Endothelial cell of umbilical vein (primary cell): ENCODE measurements at regions not wholly inside any gene's neighbourhood (a gene's known extent, or its start where the extent isn't known, plus 50 kb on each side); places are given as distances from the start of the nearest gene placed in this dataset.

ENCODE experiments used
- BruUV-seq: library from RNA; stranded (reverse); fragments of 400-500 nt; replicated peaks from 2 replicates; lab custom pipeline; 2021; lab: Mats Ljungman, UMichigan
- CTCF ChIA-PET: fragments of 300-600, 350-600 bp; sonication (Branson Sonifier 250); formaldehyde crosslinking; loops from one replicate; lab custom pipeline; 2021; ENCODE audit warnings: antibody characterized with exemption, inconsistent platforms; lab: Charles Lee
- POLR2A ChIA-PET: fragments of 300-600, 350-600 bp; sonication (Branson Sonifier 250); formaldehyde crosslinking; loops from one replicate; lab custom pipeline; 2021; ENCODE audit warnings: antibody characterized with exemption, inconsistent platforms; lab: Charles Lee
- DNase-seq: peaks from one replicate; pipeline ENCODE4 v3.0.0-alpha.2; 2011; ENCODE audit warnings: low read depth, low spot score
- FAIRE-seq: peaks from 2 replicates; lab custom pipeline; 2011; peaks lifted over from hg19 to GRCh38; lab: Jason Lieb, UNC
- H2AFZ ChIP-seq: 2 replicates; pipeline ENCODE4 v1.6.0; 2012; ENCODE audit warnings: low read depth, low read length, control low read depth, inconsistent platforms
- H3K27ac ChIP-seq: 2 replicates; pipeline ENCODE4 v1.5.1; 2011; ENCODE audit warnings: low read depth, mild to moderate bottlenecking, control low read depth, low read length, moderate library complexity; ENCODE audit not compliant: insufficient read depth
- H3K27me3 ChIP-seq, 2 experiments: 2 replicates each; pipeline versions ENCODE4 v1.6.0 to v1.6.1; 2011; ENCODE audit warnings: low read length in 2 of 2, mixed read lengths in 1 of 2; ENCODE audit not compliant: control insufficient read depth in 2 of 2, insufficient read depth in 2 of 2
- H3K36me3 ChIP-seq, 2 experiments: 2 replicates in 1 of 2; 3 replicates in 1 of 2; pipeline ENCODE4 v1.5.1; 2011; ENCODE audit warnings: low read length in 2 of 2, mild to moderate bottlenecking in 1 of 2, moderate library complexity in 1 of 2; ENCODE audit not compliant: control insufficient read depth in 2 of 2, insufficient read depth in 2 of 2; ENCODE audit errors: extremely low read depth in 1 of 2
- H3K4me1 ChIP-seq: 3 replicates; pipeline ENCODE4 v1.5.1; 2011; ENCODE audit warnings: mild to moderate bottlenecking, low read length; ENCODE audit not compliant: control insufficient read depth, insufficient read depth; ENCODE audit errors: extremely low read depth
- H3K4me2 ChIP-seq: 2 replicates; pipeline ENCODE4 v1.6.1; 2011; ENCODE audit warnings: low read length, control low read depth, mixed read lengths; ENCODE audit not compliant: insufficient read depth
- H3K4me3 ChIP-seq, 3 experiments: fragments of 200-600 bp in 1 of 3; sonication (generic), shearing (Covaris generic) in 1 of 3; replicated peaks in 1 of 3; 2 replicates each; pipeline ENCODE4 v1.5.1; 2011 to 2016; ENCODE audit warnings: control low read depth in 3 of 3, low read length in 3 of 3, mild to moderate bottlenecking in 2 of 3, inconsistent platforms in 1 of 3, low read depth in 1 of 3, moderate library complexity in 1 of 3; ENCODE audit not compliant: insufficient read depth in 1 of 3
- H3K79me2 ChIP-seq: 2 replicates; pipeline ENCODE4 v1.6.0; 2012; ENCODE audit warnings: low read length, inconsistent platforms; ENCODE audit not compliant: control insufficient read depth, insufficient read depth
- H3K9ac ChIP-seq: replicated peaks from 2 replicates; pipeline ENCODE3; 2011; ENCODE audit warnings: low read length, control low read depth; ENCODE audit not compliant: insufficient read depth; ENCODE audit errors: extremely low read depth
- H3K9me1 ChIP-seq: replicated peaks from 3 replicates; pipeline ENCODE4 v1.6.0; 2011; ENCODE audit warnings: mild to moderate bottlenecking, low read length; ENCODE audit not compliant: control insufficient read depth, insufficient read depth; ENCODE audit errors: extremely low read depth
- H3K9me3 ChIP-seq: replicated peaks from 2 replicates; pipeline ENCODE4 v1.5.1; 2012; ENCODE audit warnings: low read length, inconsistent platforms; ENCODE audit not compliant: control insufficient read depth, insufficient read depth
- H4K20me1 ChIP-seq: replicated peaks from 2 replicates; pipeline ENCODE3; 2011; ENCODE audit warnings: mild to moderate bottlenecking, low read length; ENCODE audit not compliant: control insufficient read depth, insufficient read depth; ENCODE audit errors: extremely low read depth
- CTCF ChIP-seq, 2 donors: IDR thresholded peaks; 1 replicate in 1 of 2; 2 replicates in 1 of 2; pipeline ENCODE4 v1.5.1; 2011; ENCODE audit warnings: low read length in 2 of 2, mild to moderate bottlenecking in 2 of 2, moderate library complexity in 2 of 2, control low read depth in 1 of 2, inconsistent platforms in 1 of 2, low read depth in 1 of 2; ENCODE audit not compliant: insufficient read depth in 1 of 2; ENCODE audit errors: extremely low read depth in 1 of 2
- EZH2 ChIP-seq: IDR thresholded peaks from 2 replicates; pipeline ENCODE4 v1.6.1; 2012; ENCODE audit warnings: borderline replicate concordance, low read depth, mild to moderate bottlenecking, moderate library complexity, low read length, inconsistent platforms; ENCODE audit not compliant: severe bottlenecking
- GATA2 ChIP-seq: IDR thresholded peaks from 2 replicates; pipeline ENCODE4 v1.7.0; 2011; ENCODE audit warnings: low read depth, mild to moderate bottlenecking, moderate library complexity, mixed read lengths, low read length; ENCODE audit not compliant: insufficient read length, insufficient read depth
- JUN ChIP-seq: IDR thresholded peaks from 2 replicates; pipeline ENCODE4 v1.6.1; 2011; ENCODE audit warnings: borderline replicate concordance, low read depth; ENCODE audit not compliant: insufficient read length, insufficient read depth
- MAX ChIP-seq: IDR thresholded peaks from 2 replicates; pipeline ENCODE4 v1.6.1; 2011; ENCODE audit not compliant: insufficient read depth, insufficient read length
- MYC ChIP-seq: IDR thresholded peaks from one replicate; pipeline ENCODE4 v1.6.1; 2011; ENCODE audit warnings: mild to moderate bottlenecking, low read depth, low read length
- POLR2A ChIP-seq: IDR thresholded peaks from 2 replicates; pipeline ENCODE4 v1.6.1; 2012; ENCODE audit warnings: low read depth, mild to moderate bottlenecking, control low read depth, low read length
- POLR2AphosphoS5 ChIP-seq: IDR thresholded peaks from 2 replicates; pipeline ENCODE4 v1.6.1; 2012; ENCODE audit warnings: low read depth, mild to moderate bottlenecking, control low read depth, low read length, moderate library complexity; ENCODE audit not compliant: insufficient read depth
- dilution Hi-C: fragments of 300-500 bp; cut with MboI; formaldehyde crosslinking; loops from one replicate; pipeline ENCODE4 v1.15.0; 2019; ENCODE audit warnings: low sequenced_read_pairs; ENCODE audit not compliant: extremely low pct_ligation_motif_present
- intact Hi-C: fragments of 100-400 bp; cut with micrococcal nuclease; formaldehyde crosslinking; loops from one replicate; pipeline ENCODE4 v1.10.0; 2022

GRCh38 chr3:18586076-18586475 is 160.9 kb upstream of the SATB1 start:
- FAIRE-seq (no peak), DNase-seq (no peak)
- no peaks in the 10 kb centered on the region for H3K9me1 ChIP-seq
- H3K36me3 ChIP-seq, result no peaks in the 10 kb centered on the region
- intact Hi-C loops, result no loop called here
- BruUV-seq, result no TSS peak
- ChIA-PET CTCF (no interaction called here), POLR2A (no interaction called here)
- TF ChIP-seq POLR2AphosphoS5, result no peak
- no peak for TF ChIP-seq MAX
- no peak for TF ChIP-seq EZH2
- peaks cover 6% of the 10 kb centered on the region for H3K9me3 ChIP-seq
- no peaks in the 10 kb centered on the region for H4K20me1 ChIP-seq
- no peak overlapping the region for H3K27ac ChIP-seq
- dilution Hi-C loops, result no loop called here
- no peaks in the 10 kb centered on the region for H3K4me1 ChIP-seq
- H3K4me2 ChIP-seq, result no peak overlapping the region
- H3K79me2 ChIP-seq, result no peaks in the 10 kb centered on the region
- no peak overlapping the region for H2AFZ ChIP-seq
- H3K9ac ChIP-seq, result no peak overlapping the region
- H3K27me3 ChIP-seq, result no peaks in the 10 kb centered on the region
- no peak overlapping the region for H3K4me3 ChIP-seq

GRCh38 chr3:18585004-18585968 is 160.1 kb upstream of the SATB1 start:
- H3K4me1 ChIP-seq, result no peaks in the 10 kb centered on the region
- dilution Hi-C loops, result no loop called here

More at GRCh38 chr3:18585004-18585968, 160.1 kb upstream of the SATB1 start:
- H3K9ac ChIP-seq, result no peak overlapping the region
- no peaks in the 10 kb centered on the region for H3K27me3 ChIP-seq
- H3K4me2 ChIP-seq, result no peak overlapping the region
- no TSS peak for BruUV-seq
- H2AFZ ChIP-seq, result no peak overlapping the region
- POLR2A ChIA-PET, result no interaction called here
- H3K79me2 ChIP-seq, result no peaks in the 10 kb centered on the region
- no peak overlapping the region for H3K27ac ChIP-seq
- no peaks in the 10 kb centered on the region for H3K36me3 ChIP-seq
- intact Hi-C loops, result no loop called here
- no peak for TF ChIP-seq MYC
- no peak for TF ChIP-seq POLR2A
- TF ChIP-seq JUN, result no peak
- TF ChIP-seq CTCF (IDR thresholded peaks at IDR 0.05; ENCODE audit: extremely low read depth in 1 of 2, insufficient read depth in 1 of 2, low read depth in 1 of 2, low read length in 2 of 2), result no peak
- TF ChIP-seq MAX, result no peak
- TF ChIP-seq GATA2, result no peak
- no peak overlapping the region for H3K4me3 ChIP-seq
- no peak for FAIRE-seq
- CTCF ChIA-PET, result no interaction called here
- peaks cover 7% of the 10 kb centered on the region for H3K9me3 ChIP-seq
- H3K9me1 ChIP-seq, result no peaks in the 10 kb centered on the region
- no peaks in the 10 kb centered on the region for H4K20me1 ChIP-seq
- no peak for DNase-seq
